Sigmoid colon (tissue), 4 donors: ENCODE measurements at regions not wholly inside any gene's neighbourhood (a gene's known extent, or its start where the extent isn't known, plus 50 kb on each side); places are given as distances from the start of the nearest gene placed in this dataset.

Source experiments
- CTCF ChIP-seq, 4 experiments: fragments of 450-650 bp in 3 of 4; fragments of 200-600 bp in 1 of 4; IDR thresholded peaks; one replicate each; pipeline ENCODE4 v1.5.1; 2016 to 2019; ENCODE audit warnings: antibody characterized with exemption in 4 of 4, mild to moderate bottlenecking in 3 of 4, moderate library complexity in 2 of 4
- EP300 ChIP-seq, 4 donors: sonication (generic); formaldehyde crosslinking; IDR thresholded peaks; one replicate each; pipeline ENCODE4 v1.6.1; 2017; ENCODE audit warnings: antibody characterized with exemption in 4 of 4
- POLR2A ChIP-seq, 2 donors: fragments of 450-650 bp; IDR thresholded peaks; one replicate each; pipeline ENCODE4 v1.6.1; 2016; ENCODE audit warnings: antibody characterized with exemption in 2 of 2, mild to moderate bottlenecking in 2 of 2, moderate library complexity in 2 of 2
- POLR2AphosphoS5 ChIP-seq, 4 donors: sonication (generic); formaldehyde crosslinking; IDR thresholded peaks; one replicate each; pipeline ENCODE4 v1.6.1; 2017; ENCODE audit warnings: antibody characterized with exemption in 4 of 4

DNA sequence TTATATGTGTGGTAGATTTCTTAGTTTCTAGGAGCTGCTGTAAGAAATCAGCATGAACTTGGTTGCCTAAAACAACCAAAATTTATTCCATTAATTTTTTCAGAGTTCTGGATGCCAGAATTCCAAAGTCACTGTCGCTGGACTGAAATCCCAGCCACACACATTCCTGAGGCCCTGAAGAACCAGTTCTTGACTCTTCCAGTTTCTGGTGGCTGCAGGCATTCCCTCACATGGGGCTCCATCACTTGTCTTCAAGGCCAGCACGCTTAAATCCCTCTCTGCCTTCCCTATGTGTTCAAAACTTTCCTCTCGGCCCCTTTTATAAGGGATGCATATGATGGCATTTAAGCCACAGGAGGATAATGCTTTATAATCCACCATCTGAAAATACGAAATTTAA, 1237.5 kb upstream of the CDH9 start:
- TF ChIP-seq POLR2A (IDR thresholded peaks at IDR 0.05): no peak
- TF ChIP-seq CTCF (IDR thresholded peaks at IDR 0.05): no peak
- TF ChIP-seq POLR2AphosphoS5 (IDR thresholded peaks at IDR 0.05): no peak
- TF ChIP-seq EP300 (IDR thresholded peaks at IDR 0.05): no peak
